HEK293 (cell line): ENCODE measurements at regions not wholly inside any gene's neighbourhood (a gene's known extent, or its start where the extent isn't known, plus 50 kb on each side); places are given as distances from the start of the nearest gene placed in this dataset.

Experiments used
- CTCF ChIA-PET: fragments of 350-600 bp; formaldehyde crosslinking; extraction: SDS; loops from one replicate; lab custom pipeline; 2021; ENCODE audit warnings: antibody characterized with exemption; lab: Yijun Ruan, JAX
- POLR2A ChIA-PET: fragments of 300-600 bp; formaldehyde crosslinking; extraction: SDS; loops from one replicate; lab custom pipeline; 2020; ENCODE audit warnings: antibody characterized with exemption, inconsistent platforms; lab: Yijun Ruan, JAX
- H3K27ac ChIP-seq: fragments of 200-500 bp; sonication (Bioruptor generic); 2 replicates; pipeline ENCODE4 v1.5.1; 2014; ENCODE audit warnings: low read depth, low read length, control low read depth, inconsistent platforms; ENCODE audit errors: extremely low read depth
- H3K36me3 ChIP-seq, 2 experiments: fragments of 200-500 bp in 1 of 2; sonication (Bioruptor generic) in 1 of 2; 1 replicate in 1 of 2; 2 replicates in 1 of 2; pipeline ENCODE4 v1.5.1; 2014 to 2017; ENCODE audit warnings: inconsistent platforms in 2 of 2, low read length in 2 of 2; ENCODE audit not compliant: control insufficient read depth in 2 of 2, insufficient read depth in 1 of 2
- H3K4me1 ChIP-seq: fragments of 200-500 bp; sonication (Bioruptor generic); 2 replicates; pipeline ENCODE4 v1.5.1; 2014; ENCODE audit warnings: mild to moderate bottlenecking, low read length, inconsistent platforms; ENCODE audit not compliant: control insufficient read depth, insufficient read depth
- H3K4me3 ChIP-seq: 2 replicates; pipeline ENCODE4 v1.5.1; 2011; ENCODE audit warnings: low read depth, mild to moderate bottlenecking, control low read depth, low read length, moderate library complexity
- H3K9me3 ChIP-seq: fragments of 200-500 bp; sonication (Bioruptor generic); 2 replicates; pipeline ENCODE4 v1.5.1; 2014; ENCODE audit warnings: low read depth, low read length, inconsistent platforms; ENCODE audit not compliant: control insufficient read depth, insufficient read depth
- GLI2 ChIP-seq: fragments of 450-650 bp; formaldehyde crosslinking; IDR thresholded peaks from 2 replicates; pipeline ENCODE4; 2017; ENCODE audit warnings: missing biosample characterization, missing genetic modification characterization, low read depth, borderline replicate concordance
- MZF1 ChIP-seq: fragments of 450-650 bp; formaldehyde crosslinking; IDR thresholded peaks from 2 replicates; pipeline ENCODE4 v1.5.1; 2017; ENCODE audit warnings: missing biosample characterization, missing genetic modification characterization, borderline replicate concordance
- ZNF394 ChIP-seq: fragments of 450-650 bp; formaldehyde crosslinking; IDR thresholded peaks from 2 replicates; pipeline ENCODE4 v1.5.1; 2016; ENCODE audit warnings: missing biosample characterization, missing genetic modification characterization, mild to moderate bottlenecking, moderate library complexity, borderline replicate concordance
- ZNF48 ChIP-seq: fragments of 450-650 bp; formaldehyde crosslinking; IDR thresholded peaks from 2 replicates; pipeline ENCODE4 v1.5.1; 2016; ENCODE audit warnings: missing biosample characterization, missing genetic modification characterization
- ZNF548 ChIP-seq: fragments of 450-650 bp; formaldehyde crosslinking; IDR thresholded peaks from 2 replicates; pipeline ENCODE4 v1.5.1; 2016; ENCODE audit warnings: missing biosample characterization, missing genetic modification characterization
- ZNF571 ChIP-seq: fragments of 450-650 bp; formaldehyde crosslinking; IDR thresholded peaks from 2 replicates; pipeline ENCODE4 v1.5.0; 2017; ENCODE audit warnings: missing biosample characterization, missing genetic modification characterization
- ZNF785 ChIP-seq: fragments of 450-650 bp; formaldehyde crosslinking; IDR thresholded peaks from 2 replicates; pipeline ENCODE4 v1.5.1; 2016; ENCODE audit warnings: missing biosample characterization, missing genetic modification characterization
- TF ChIP-seq, protein P1 (sequence below): fragments of 450-650 bp; formaldehyde crosslinking; IDR thresholded peaks from 2 replicates; pipeline ENCODE4 v1.5.1; 2016; ENCODE audit warnings: missing biosample characterization, missing genetic modification characterization
- TF ChIP-seq, protein P2 (sequence below): fragments of 450-650 bp; formaldehyde crosslinking; IDR thresholded peaks from 2 replicates; pipeline ENCODE4 v1.5.1; 2016; ENCODE audit warnings: missing biosample characterization, missing genetic modification characterization
- TF ChIP-seq, protein P3 (sequence below): fragments of 450-650 bp; formaldehyde crosslinking; IDR thresholded peaks from 2 replicates; pipeline ENCODE4 v1.5.1; 2016; ENCODE audit warnings: missing biosample characterization, missing genetic modification characterization
- TF ChIP-seq, protein P4 (sequence below): fragments of 450-650 bp; formaldehyde crosslinking; IDR thresholded peaks from 2 replicates; pipeline ENCODE4 v1.5.1; 2016; ENCODE audit warnings: missing biosample characterization, missing genetic modification characterization

DNA sequence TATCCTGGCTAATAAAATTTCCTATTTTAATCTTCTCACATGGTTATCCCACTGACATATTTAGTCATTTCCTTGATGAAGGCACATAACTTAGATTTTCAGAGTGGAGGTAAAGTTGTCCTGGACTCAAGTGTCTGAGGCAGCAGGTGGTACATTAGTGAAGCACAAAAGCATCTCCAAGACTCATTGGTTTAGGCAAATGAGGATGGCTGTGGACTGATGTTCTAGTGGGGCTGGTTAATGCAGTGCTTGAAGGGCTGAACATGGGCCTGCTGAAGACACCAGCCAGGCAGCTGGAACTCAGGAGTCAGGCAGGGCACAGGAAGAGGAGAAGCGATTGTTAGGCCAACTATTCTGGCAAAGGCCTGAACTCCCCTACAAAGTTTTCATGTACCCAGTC lies 76.3 kb upstream of the SESN3 start:
- Histone ChIP-seq H3K9me3 (no peaks in the 10 kb centered on the region), H3K4me1 (no peaks in the 10 kb centered on the region), H3K4me3 (no peak overlapping the region), H3K27ac (no peak overlapping the region), H3K36me3 (no peaks in the 10 kb centered on the region)
- TF ChIP-seq, protein P1, sequence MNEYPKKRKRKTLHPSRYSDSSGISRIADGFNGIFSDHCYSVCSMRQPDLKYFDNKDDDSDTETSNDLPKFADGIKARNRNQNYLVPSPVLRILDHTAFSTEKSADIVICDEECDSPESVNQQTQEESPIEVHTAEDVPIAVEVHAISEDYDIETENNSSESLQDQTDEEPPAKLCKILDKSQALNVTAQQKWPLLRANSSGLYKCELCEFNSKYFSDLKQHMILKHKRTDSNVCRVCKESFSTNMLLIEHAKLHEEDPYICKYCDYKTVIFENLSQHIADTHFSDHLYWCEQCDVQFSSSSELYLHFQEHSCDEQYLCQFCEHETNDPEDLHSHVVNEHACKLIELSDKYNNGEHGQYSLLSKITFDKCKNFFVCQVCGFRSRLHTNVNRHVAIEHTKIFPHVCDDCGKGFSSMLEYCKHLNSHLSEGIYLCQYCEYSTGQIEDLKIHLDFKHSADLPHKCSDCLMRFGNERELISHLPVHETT = no peak
- TF ChIP-seq ZNF48 (tag by site-specific recombination) (no peak), GLI2 (tag by site-specific recombination) (no peak), ZNF571 (tag by site-specific recombination) (no peak)
- TF ChIP-seq, protein P2, sequence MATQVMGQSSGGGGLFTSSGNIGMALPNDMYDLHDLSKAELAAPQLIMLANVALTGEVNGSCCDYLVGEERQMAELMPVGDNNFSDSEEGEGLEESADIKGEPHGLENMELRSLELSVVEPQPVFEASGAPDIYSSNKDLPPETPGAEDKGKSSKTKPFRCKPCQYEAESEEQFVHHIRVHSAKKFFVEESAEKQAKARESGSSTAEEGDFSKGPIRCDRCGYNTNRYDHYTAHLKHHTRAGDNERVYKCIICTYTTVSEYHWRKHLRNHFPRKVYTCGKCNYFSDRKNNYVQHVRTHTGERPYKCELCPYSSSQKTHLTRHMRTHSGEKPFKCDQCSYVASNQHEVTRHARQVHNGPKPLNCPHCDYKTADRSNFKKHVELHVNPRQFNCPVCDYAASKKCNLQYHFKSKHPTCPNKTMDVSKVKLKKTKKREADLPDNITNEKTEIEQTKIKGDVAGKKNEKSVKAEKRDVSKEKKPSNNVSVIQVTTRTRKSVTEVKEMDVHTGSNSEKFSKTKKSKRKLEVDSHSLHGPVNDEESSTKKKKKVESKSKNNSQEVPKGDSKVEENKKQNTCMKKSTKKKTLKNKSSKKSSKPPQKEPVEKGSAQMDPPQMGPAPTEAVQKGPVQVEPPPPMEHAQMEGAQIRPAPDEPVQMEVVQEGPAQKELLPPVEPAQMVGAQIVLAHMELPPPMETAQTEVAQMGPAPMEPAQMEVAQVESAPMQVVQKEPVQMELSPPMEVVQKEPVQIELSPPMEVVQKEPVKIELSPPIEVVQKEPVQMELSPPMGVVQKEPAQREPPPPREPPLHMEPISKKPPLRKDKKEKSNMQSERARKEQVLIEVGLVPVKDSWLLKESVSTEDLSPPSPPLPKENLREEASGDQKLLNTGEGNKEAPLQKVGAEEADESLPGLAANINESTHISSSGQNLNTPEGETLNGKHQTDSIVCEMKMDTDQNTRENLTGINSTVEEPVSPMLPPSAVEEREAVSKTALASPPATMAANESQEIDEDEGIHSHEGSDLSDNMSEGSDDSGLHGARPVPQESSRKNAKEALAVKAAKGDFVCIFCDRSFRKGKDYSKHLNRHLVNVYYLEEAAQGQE (tag by site-specific recombination) = no peak
- ChIA-PET CTCF (interaction anchor here (0.6 kb wide), 2 partner anchors 166 to 274 kb away, joined by 3 to 5 read pairs; no protein-coding TSS in a partner anchor), POLR2A (no interaction called here)

DNA sequence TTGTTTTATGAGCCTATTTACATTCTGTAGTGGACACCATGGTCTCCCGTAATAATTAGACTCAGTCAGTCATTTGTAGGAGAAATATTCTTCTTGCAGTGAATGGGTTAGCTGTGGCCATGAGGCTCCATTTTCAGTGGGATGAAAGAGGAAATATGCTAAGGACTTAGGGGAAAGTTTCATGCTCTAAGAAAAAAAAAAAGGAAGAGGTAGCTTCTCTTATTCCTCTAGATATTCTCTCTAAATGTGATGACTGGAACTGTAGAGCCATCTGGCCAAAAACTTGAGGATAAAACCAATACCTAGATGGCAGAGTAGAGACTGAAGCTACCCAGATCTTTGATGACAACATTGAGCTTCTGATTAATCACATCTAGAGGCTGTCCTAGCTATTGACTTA lies 75.8 kb upstream of the SESN3 start:
- Histone ChIP-seq H3K4me3 (no peak overlapping the region), H3K9me3 (no peaks in the 10 kb centered on the region), H3K27ac (no peak overlapping the region), H3K36me3 (no peaks in the 10 kb centered on the region), H3K4me1 (no peaks in the 10 kb centered on the region)
- POLR2A ChIA-PET = no interaction called here
- CTCF ChIA-PET = interaction anchor here (0.6 to 1.2 kb wide), 5 partner anchors 16 to 458 kb away, joined by 3 to 5 read pairs (median 4); no protein-coding TSS in a partner anchor
- TF ChIP-seq ZNF785 = no peak
- TF ChIP-seq ZNF548 (tag by site-specific recombination) = no peak
- TF ChIP-seq, protein P3, sequence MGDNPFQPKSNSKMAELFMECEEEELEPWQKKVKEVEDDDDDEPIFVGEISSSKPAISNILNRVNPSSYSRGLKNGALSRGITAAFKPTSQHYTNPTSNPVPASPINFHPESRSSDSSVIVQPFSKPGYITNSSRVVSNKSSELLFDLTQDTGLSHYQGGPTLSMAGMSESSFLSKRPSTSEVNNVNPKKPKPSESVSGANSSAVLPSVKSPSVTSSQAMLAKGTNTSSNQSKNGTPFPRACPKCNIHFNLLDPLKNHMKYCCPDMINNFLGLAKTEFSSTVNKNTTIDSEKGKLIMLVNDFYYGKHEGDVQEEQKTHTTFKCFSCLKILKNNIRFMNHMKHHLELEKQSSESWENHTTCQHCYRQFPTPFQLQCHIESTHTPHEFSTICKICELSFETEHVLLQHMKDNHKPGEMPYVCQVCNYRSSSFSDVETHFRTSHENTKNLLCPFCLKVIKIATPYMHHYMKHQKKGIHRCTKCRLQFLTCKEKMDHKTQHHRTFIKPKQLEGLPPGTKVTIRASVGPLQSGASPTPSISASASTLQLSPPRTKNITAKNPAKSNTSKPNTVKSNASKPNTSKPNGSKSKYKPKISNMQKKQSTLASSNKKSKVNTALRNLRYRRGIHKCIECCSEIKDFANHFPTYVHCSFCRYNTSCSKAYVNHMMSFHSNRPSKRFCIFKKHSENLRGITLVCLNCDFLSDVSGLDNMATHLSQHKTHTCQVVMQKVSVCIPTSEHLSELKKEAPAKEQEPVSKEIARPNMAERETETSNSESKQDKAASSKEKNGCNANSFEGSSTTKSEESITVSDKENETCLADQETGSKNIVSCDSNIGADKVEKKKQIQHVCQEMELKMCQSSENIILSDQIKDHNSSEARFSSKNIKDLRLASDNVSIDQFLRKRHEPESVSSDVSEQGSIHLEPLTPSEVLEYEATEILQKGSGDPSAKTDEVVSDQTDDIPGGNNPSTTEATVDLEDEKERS (tag by site-specific recombination) = no peak
- TF ChIP-seq, all 188 proteins: peak for 0

DNA sequence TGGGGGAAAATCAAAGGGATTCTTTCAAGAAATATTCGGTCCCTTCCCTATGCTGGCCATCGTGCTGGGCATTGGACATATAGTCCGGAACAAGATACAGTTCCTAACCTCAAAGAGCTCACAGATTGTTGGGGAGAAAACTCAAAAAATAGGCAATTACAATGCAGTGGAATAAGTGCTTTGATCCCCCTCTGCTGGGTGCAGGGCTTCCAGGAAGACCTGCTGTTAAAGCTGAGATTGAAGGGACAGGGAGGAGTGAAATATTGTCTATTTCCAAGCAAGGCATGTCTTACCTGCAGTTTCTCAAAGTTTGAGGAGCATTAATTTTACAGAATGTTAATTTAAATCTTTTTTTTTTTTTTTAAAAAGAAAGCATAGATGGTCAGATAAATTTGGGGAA lies 75.1 kb upstream of the SESN3 start:
- Histone ChIP-seq H3K27ac (no peak overlapping the region), H3K4me1 (no peaks in the 10 kb centered on the region), H3K4me3 (no peak overlapping the region), H3K9me3 (no peaks in the 10 kb centered on the region), H3K36me3 (no peaks in the 10 kb centered on the region)
- ChIA-PET CTCF (interaction anchor here (0.6 to 1.2 kb wide), 4 partner anchors 17 to 785 kb away, joined by 3 to 4 read pairs (median 4); no protein-coding TSS in a partner anchor), POLR2A (no interaction called here)
- TF ChIP-seq MZF1 (peak; percentile 91; the same call in 1 of the 2 replicates), ZNF394 (tag by site-specific recombination) (no peak)
- TF ChIP-seq, protein P4, sequence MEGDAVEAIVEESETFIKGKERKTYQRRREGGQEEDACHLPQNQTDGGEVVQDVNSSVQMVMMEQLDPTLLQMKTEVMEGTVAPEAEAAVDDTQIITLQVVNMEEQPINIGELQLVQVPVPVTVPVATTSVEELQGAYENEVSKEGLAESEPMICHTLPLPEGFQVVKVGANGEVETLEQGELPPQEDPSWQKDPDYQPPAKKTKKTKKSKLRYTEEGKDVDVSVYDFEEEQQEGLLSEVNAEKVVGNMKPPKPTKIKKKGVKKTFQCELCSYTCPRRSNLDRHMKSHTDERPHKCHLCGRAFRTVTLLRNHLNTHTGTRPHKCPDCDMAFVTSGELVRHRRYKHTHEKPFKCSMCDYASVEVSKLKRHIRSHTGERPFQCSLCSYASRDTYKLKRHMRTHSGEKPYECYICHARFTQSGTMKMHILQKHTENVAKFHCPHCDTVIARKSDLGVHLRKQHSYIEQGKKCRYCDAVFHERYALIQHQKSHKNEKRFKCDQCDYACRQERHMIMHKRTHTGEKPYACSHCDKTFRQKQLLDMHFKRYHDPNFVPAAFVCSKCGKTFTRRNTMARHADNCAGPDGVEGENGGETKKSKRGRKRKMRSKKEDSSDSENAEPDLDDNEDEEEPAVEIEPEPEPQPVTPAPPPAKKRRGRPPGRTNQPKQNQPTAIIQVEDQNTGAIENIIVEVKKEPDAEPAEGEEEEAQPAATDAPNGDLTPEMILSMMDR (tag by site-specific recombination) = peak; percentile 13; the same call in 1 of the 2 replicates
